KOPT-K1 (cell line): ENCODE measurements at regions not wholly inside any gene's neighbourhood (a gene's known extent, or its start where the extent isn't known, plus 50 kb on each side); places are given as distances from the start of the nearest gene placed in this dataset.

Experiments
- H3K27ac ChIP-seq: fragments of 200-600 bp; sonication (generic); 2 replicates; pipeline ENCODE4 v1.5.1; 2016; ENCODE audit warnings: antibody characterized with exemption, mild to moderate bottlenecking, low read depth, low read length; ENCODE audit not compliant: poor library complexity, severe bottlenecking
- H3K36me3 ChIP-seq: fragments of 200-600 bp; sonication (generic); 2 replicates; pipeline ENCODE4 v1.5.1; 2017; ENCODE audit warnings: antibody characterized with exemption, mild to moderate bottlenecking, low read length, moderate library complexity; ENCODE audit not compliant: insufficient read depth
- H3K9me3 ChIP-seq: fragments of 200-600 bp; sonication (generic); 2 replicates; pipeline ENCODE4 v1.5.1; 2017; ENCODE audit warnings: antibody characterized with exemption, low read length, mild to moderate bottlenecking; ENCODE audit not compliant: insufficient read depth, poor library complexity, severe bottlenecking

DNA sequence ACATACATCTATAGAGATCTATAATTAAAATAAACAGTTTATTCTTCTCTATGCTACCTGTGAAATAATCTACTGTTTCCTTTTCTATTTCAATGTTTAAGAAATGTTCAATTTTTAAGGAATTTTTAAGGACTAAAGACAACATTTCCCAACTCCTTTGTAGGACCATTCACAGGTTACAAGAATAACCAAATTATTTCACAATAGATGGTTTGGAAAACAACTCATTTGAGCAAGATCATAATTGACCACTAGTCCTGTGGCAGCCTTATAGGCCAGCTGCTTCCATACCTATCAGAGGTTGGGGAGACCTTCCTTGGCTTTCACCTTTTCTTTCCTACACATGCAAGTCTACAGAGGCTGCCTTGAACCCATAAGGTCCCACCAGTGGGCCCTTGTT is 193.7 kb downstream of the TTC39B start:
- no peak overlapping the region for H3K27ac ChIP-seq
- H3K9me3 ChIP-seq = no peaks in the 10 kb centered on the region
- H3K36me3 ChIP-seq = no peaks in the 10 kb centered on the region

- Histone ChIP-seq H3K9me3 (peaks cover 5% of the 10 kb centered on the region), H3K27ac (no peak overlapping the region), H3K36me3 (no peaks in the 10 kb centered on the region)
These were observed 195.9 kb downstream of the TTC39B start for GRCh38 chr9:15111071-15111470.

- Histone ChIP-seq H3K36me3 (no peaks in the 10 kb centered on the region), H3K9me3 (peaks cover 5% of the 10 kb centered on the region), H3K27ac (no peak overlapping the region)
These were observed 194.7 kb upstream of the FREM1 start for GRCh38 chr9:15104826-15105420.

- no peaks in the 10 kb centered on the region for H3K36me3 ChIP-seq
- peaks cover 5% of the 10 kb centered on the region for H3K9me3 ChIP-seq
- no peak overlapping the region for H3K27ac ChIP-seq
These were observed 193.1 kb upstream of the FREM1 start for GRCh38 chr9:15103290-15103689.

DNA sequence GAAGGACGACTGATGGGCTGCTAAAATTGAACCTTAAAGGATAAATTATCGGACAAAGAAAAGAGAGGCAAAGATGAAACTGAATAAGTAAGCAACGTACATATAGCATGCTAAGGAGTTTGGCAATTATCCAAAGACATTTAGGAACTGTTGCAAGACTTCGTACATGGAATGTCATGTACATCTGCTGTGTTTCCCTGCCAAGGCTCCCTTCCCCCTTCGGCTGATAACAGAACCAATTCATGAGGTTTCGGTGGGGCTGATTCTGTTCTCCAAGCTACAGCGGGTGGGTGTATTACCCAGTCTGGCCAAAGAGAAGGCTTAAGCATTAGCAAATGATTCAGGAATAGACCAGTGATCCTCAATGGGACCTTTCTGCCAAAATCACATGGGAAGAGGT is 190.9 kb upstream of the FREM1 start:
- Histone ChIP-seq H3K36me3 (no peaks in the 10 kb centered on the region), H3K9me3 (no peaks in the 10 kb centered on the region), H3K27ac (no peak overlapping the region)

GRCh38 chr9:15100571-15100970 is 190.3 kb upstream of the FREM1 start:
- Histone ChIP-seq H3K27ac (no peak overlapping the region), H3K9me3 (no peaks in the 10 kb centered on the region), H3K36me3 (no peaks in the 10 kb centered on the region)

- H3K27ac ChIP-seq = no peak overlapping the region
- no peaks in the 10 kb centered on the region for H3K36me3 ChIP-seq
- H3K9me3 ChIP-seq = no peaks in the 10 kb centered on the region
These were observed 186.7 kb upstream of the FREM1 start for GRCh38 chr9:15096972-15097371.

DNA sequence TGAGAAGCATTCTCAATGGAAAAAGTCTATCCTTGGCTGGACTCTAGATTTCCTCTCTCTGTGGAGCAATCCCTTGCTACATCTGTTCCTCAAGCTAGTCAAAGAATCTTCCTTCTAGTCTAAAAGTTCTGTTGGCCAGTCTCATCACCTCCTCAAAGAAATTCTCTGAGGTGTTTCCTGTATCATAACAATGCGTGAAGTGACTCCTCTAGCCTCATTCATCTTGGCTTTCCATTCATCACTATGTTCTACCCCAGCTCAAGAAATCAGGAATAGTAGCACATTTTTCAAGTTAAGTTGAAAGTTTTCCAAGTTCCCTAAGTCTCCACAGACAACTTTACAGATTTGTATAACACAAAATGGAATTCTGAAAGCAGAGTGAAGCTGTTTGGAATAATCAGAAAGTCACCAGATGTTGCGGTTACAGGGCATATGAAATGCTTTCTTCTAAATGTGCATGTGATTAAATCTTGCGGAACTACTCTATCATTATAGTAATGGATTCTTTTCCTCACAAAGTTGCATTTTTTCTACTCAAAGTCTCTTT is 176.6 kb upstream of the FREM1 start:
- H3K36me3 ChIP-seq = no peaks in the 10 kb centered on the region

GRCh38 chr9:15086156-15086763 is 176.0 kb upstream of the FREM1 start:
- H3K36me3 ChIP-seq = no peaks in the 10 kb centered on the region
- no peak overlapping the region for H3K27ac ChIP-seq
- no peaks in the 10 kb centered on the region for H3K9me3 ChIP-seq

More for the DNA sequence above, 176.6 kb upstream of the FREM1 start:
- no peak overlapping the region for H3K27ac ChIP-seq
- H3K9me3 ChIP-seq = no peaks in the 10 kb centered on the region

DNA sequence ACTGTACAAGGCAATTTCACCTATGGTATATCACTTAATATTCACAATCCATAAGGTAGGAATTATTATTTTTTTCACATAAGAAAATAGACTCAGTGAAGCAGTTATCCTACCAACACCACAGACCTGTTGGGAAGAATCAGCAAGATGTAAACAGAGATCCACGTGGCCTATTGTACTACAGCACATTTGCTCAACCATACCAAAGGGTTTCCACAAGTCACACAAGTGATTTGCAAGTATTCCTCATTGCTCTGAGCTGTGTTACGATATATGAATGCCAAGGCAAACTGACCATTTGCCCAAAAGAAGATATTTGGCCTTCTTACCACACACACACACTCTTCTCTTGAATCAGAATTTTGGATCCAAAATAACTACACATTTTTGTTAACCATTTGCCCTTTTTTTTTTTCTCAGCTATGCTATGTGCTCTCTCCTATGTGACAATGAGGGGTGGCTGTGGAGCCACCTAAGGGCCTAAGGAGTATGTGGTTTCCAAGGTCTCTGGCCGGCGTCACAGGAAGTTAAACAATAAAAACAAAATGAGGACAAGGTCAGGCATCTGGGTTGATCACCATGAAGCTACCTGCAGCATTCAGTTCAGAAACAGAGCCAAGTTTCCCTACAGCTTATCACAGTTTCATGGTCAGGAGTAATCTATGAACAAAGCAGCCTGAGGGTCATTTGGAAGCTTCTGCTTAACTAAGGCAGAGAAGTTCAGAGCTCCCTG is 171.0 kb upstream of the FREM1 start:
- no peaks in the 10 kb centered on the region for H3K9me3 ChIP-seq
- H3K36me3 ChIP-seq = no peaks in the 10 kb centered on the region
- H3K27ac ChIP-seq = no peak overlapping the region

GRCh38 chr9:15080401-15080800 is 170.2 kb upstream of the FREM1 start:
- no peak overlapping the region for H3K27ac ChIP-seq
- no peaks in the 10 kb centered on the region for H3K36me3 ChIP-seq
- no peaks in the 10 kb centered on the region for H3K9me3 ChIP-seq

GRCh38 chr9:15079989-15080388 is 169.8 kb upstream of the FREM1 start:
- no peaks in the 10 kb centered on the region for H3K36me3 ChIP-seq
- no peak overlapping the region for H3K27ac ChIP-seq
- H3K9me3 ChIP-seq = no peaks in the 10 kb centered on the region

GRCh38 chr9:15077946-15078729 is 167.9 kb upstream of the FREM1 start:
- H3K27ac ChIP-seq = no peak overlapping the region
- no peaks in the 10 kb centered on the region for H3K36me3 ChIP-seq
- H3K9me3 ChIP-seq = no peaks in the 10 kb centered on the region

DNA sequence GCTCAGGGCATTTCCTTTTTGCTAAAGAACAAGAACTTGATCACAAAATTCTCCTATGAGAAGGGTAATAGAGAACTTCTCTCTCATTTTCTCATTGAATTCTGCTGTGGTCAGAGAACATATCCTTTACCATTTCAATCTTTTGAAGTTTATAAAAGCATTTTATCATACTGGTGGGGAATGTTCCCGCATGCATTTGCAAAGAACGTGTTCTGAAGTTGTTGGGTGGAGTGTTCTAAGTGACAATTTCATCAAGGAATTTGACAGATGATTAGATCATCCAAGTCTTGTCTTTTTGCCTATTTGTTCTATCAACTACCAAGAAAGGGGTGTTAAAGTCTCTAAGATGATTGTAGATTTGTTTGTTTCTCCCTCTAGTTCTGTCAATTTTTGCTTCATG is 163.4 kb upstream of the FREM1 start:
- no peak overlapping the region for H3K27ac ChIP-seq
- no peaks in the 10 kb centered on the region for H3K9me3 ChIP-seq
- H3K36me3 ChIP-seq = no peaks in the 10 kb centered on the region

GRCh38 chr9:15070716-15071115 is 160.5 kb upstream of the FREM1 start:
- no peak overlapping the region for H3K27ac ChIP-seq
- no peaks in the 10 kb centered on the region for H3K9me3 ChIP-seq
- no peaks in the 10 kb centered on the region for H3K36me3 ChIP-seq
